Colonic mucosa (tissue), 4 donors: ENCODE measurements at regions not wholly inside any gene's neighbourhood (a gene's known extent, or its start where the extent isn't known, plus 50 kb on each side); places are given as distances from the start of the nearest gene placed in this dataset.

Source experiments
- DNase-seq: peaks from one replicate; pipeline ENCODE4 v3.0.0-alpha.2; 2020
- H3K27ac ChIP-seq: fragments of 200-600 bp; one replicate; pipeline ENCODE4 v1.8.0; 2021
- H3K27me3 ChIP-seq: fragments of 200-600 bp; one replicate; pipeline ENCODE4 v1.8.0; 2021
- H3K36me3 ChIP-seq: fragments of 200-600 bp; one replicate; pipeline ENCODE4 v1.8.0; 2021
- H3K4me1 ChIP-seq: fragments of 200-600 bp; one replicate; pipeline ENCODE4 v1.8.0; 2021; ENCODE audit warnings: mild to moderate bottlenecking
- H3K4me3 ChIP-seq: fragments of 200-600 bp; one replicate; pipeline ENCODE4 v1.8.0; 2021
- H3K9ac ChIP-seq, 2 donors: one replicate each; pipeline ENCODE4 v1.7.0; 2013; ENCODE audit warnings: control low read depth in 2 of 2, low read depth in 2 of 2, low read length in 2 of 2
- H3K9me3 ChIP-seq: fragments of 200-600 bp; one replicate; pipeline ENCODE4 v1.8.0; 2021
- intact Hi-C: fragments of 100-400 bp; cut with DNase I; formaldehyde crosslinking; loops from one replicate; pipeline ENCODE4 v1.14.1; 2022
- TF ChIP-seq, protein P1 (sequence below): fragments of 200-600 bp; IDR thresholded peaks from one replicate; pipeline ENCODE4 v1.8.0; 2022; ENCODE audit warnings: antibody characterized with exemption, mild to moderate bottlenecking
- donor health status: healthy.
- donor health status: DM: no; HTN: no; CAD: no.
- donor health status: DM: no; HTN: no; CAD: no.

DNA sequence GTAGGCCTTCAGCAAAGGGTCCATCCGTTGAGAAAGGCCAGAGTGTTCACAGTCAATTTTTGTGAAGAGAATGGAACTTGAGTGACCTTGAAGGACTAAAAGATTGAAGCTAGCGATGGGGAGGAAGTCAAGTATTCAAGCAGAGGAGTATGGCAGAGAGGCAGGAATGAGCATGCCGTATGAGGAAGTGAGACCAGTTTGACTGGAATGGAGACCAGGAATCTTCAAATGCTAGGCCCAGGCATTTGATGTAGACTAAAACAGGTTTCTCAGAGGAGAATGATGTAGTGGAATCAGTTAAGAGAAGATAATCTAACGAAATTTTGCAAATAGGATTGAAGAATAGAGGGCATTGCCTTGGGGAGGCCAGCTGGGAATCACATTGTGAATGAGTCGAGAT, 90.4 kb upstream of the SEMA6A start:
- intact Hi-C loops: no loop called here
- Histone ChIP-seq H3K4me3 (no peak overlapping the region), H3K27ac (no peak overlapping the region)

DNA sequence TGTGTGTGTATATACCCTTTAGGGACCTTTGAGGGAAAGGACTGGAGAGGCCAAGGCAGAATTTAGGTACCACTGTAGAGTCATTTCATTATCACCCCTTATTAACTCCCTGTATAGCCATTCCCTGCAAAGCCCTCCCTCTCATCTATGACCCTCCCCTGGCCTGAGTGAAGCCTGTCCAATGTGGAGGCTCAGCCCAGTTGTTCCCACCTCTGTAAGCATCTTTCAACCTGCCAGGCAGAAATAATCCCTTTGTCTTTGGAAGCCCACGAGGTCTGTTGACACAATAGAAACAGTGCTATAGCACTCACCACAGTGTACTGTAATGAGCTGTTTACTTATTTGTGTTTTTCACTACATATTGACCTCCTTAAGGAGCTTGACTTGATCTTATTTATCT, 88.5 kb upstream of the SEMA6A start:
- Histone ChIP-seq H3K4me1 (no peaks in the 10 kb centered on the region), H3K27ac (no peak overlapping the region), H3K9me3 (no peaks in the 10 kb centered on the region), H3K36me3 (no peaks in the 10 kb centered on the region), H3K27me3 (no peaks in the 10 kb centered on the region), H3K4me3 (no peak overlapping the region), H3K9ac (no peak overlapping the region)
- TF ChIP-seq, protein P1, sequence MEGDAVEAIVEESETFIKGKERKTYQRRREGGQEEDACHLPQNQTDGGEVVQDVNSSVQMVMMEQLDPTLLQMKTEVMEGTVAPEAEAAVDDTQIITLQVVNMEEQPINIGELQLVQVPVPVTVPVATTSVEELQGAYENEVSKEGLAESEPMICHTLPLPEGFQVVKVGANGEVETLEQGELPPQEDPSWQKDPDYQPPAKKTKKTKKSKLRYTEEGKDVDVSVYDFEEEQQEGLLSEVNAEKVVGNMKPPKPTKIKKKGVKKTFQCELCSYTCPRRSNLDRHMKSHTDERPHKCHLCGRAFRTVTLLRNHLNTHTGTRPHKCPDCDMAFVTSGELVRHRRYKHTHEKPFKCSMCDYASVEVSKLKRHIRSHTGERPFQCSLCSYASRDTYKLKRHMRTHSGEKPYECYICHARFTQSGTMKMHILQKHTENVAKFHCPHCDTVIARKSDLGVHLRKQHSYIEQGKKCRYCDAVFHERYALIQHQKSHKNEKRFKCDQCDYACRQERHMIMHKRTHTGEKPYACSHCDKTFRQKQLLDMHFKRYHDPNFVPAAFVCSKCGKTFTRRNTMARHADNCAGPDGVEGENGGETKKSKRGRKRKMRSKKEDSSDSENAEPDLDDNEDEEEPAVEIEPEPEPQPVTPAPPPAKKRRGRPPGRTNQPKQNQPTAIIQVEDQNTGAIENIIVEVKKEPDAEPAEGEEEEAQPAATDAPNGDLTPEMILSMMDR: no peak
- no peak for DNase-seq
- intact Hi-C loops: no loop called here

More for the DNA sequence above, 90.4 kb upstream of the SEMA6A start:
- DNase-seq: no peak
- no peaks in the 10 kb centered on the region for H3K9me3 ChIP-seq
- TF ChIP-seq, protein P1: no peak
- H3K27me3 ChIP-seq: no peaks in the 10 kb centered on the region
- no peak overlapping the region for H3K9ac ChIP-seq
- H3K36me3 ChIP-seq: no peaks in the 10 kb centered on the region
- no peaks in the 10 kb centered on the region for H3K4me1 ChIP-seq

DNA sequence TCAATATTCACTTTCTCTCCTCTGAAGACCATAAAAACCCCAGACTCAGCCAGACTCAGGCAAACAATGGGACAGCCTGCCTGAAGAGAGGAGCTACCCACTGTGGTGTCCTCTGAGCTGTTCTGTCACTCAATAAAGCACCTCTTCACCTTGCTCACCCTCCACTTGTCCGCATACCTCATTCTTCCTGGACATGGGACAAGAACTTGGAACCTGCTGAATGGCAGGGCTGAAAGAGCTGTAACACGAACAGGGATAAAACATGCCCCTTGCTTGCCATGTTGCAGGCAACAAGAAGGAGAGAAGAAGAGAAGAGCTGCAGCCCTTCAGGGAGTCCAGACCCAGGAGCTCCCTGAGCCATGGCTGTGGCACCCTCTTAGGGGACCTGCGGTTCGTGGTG, 86.8 kb upstream of the SEMA6A start:
- Histone ChIP-seq H3K27ac (no peak overlapping the region), H3K9me3 (no peaks in the 10 kb centered on the region), H3K36me3 (no peaks in the 10 kb centered on the region), H3K4me3 (no peak overlapping the region), H3K4me1 (no peaks in the 10 kb centered on the region), H3K27me3 (no peaks in the 10 kb centered on the region), H3K9ac (no peak overlapping the region)
- DNase-seq: no peak
- intact Hi-C loops: no loop called here
- TF ChIP-seq, protein P1: no peak

DNA sequence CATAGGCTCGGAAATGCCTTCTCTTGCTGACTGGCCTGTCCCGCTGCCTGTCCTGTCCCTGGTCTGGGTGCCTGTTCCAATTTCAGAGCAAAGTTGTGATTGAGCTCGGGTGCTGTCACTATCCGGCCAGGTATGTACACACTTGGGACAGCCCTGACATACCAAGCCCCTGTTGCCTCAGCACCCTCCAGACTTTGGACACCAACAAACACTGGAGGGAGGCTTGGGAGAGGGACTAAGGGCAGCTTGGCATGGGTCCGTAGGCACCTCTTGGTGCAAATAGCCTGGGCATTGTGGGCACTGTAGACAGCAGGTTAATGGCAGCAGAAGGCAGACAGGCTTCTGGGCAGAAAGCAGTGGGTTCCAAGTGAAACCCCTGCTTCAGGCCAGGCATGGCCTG, 86.3 kb upstream of the SEMA6A start:
- TF ChIP-seq, protein P1: no peak
- no peaks in the 10 kb centered on the region for H3K36me3 ChIP-seq
- no peaks in the 10 kb centered on the region for H3K4me1 ChIP-seq
- no peak overlapping the region for H3K4me3 ChIP-seq
- no peak overlapping the region for H3K9ac ChIP-seq
- no peaks in the 10 kb centered on the region for H3K9me3 ChIP-seq
- H3K27me3 ChIP-seq: no peaks in the 10 kb centered on the region
- no peak overlapping the region for H3K27ac ChIP-seq
- no peak for DNase-seq
- intact Hi-C loops: no loop called here

DNA sequence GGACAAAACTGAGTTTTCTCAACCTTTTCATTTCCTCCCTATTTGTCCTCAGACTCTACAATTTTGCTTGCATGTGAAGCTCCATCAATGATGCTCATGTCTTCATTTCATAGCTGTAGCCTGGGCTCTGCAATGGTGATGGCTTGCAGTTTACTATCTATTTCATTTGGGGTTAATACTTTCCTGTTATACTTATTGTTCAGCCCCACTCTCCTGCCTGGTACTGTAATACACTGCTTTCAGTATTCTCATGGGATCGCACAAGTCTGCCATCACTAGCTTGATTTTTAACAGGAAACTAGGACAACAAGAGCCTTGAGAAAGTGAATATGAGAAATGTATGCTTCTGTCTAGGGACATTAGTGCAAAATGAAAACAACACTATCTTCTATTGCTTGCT, 84.2 kb upstream of the SEMA6A start:
- H3K9me3 ChIP-seq: no peaks in the 10 kb centered on the region
- H3K4me1 ChIP-seq: no peaks in the 10 kb centered on the region
- TF ChIP-seq, protein P1: no peak
- H3K27ac ChIP-seq: no peak overlapping the region
- no peak overlapping the region for H3K4me3 ChIP-seq
- no peaks in the 10 kb centered on the region for H3K36me3 ChIP-seq
- H3K27me3 ChIP-seq: no peaks in the 10 kb centered on the region
- intact Hi-C loops: no loop called here
- no peak for DNase-seq
- H3K9ac ChIP-seq: no peak overlapping the region

DNA sequence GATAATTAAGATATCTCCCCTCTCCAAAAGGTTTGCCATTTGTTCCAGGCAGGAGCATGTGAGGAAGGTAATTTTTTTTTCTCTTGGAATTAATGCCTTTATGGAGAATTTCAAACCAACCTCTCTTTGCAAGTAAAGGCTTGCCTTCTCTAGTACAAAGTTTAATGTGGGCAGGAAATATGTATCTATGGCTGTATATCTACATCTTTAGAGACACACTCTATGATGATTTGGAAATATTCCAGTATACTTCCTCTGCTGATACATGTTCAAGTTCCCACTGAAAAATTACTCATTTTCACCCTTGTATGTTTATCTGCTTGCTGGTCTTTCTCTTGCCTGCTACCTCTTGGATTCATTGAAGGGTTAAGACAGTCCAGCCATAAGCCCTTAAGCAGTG, 83.5 kb upstream of the SEMA6A start:
- H3K4me1 ChIP-seq: no peaks in the 10 kb centered on the region
- no peak overlapping the region for H3K27ac ChIP-seq
- no peak overlapping the region for H3K9ac ChIP-seq
- no peaks in the 10 kb centered on the region for H3K36me3 ChIP-seq
- H3K4me3 ChIP-seq: no peak overlapping the region
- no peaks in the 10 kb centered on the region for H3K27me3 ChIP-seq
- TF ChIP-seq, protein P1: no peak
- no peaks in the 10 kb centered on the region for H3K9me3 ChIP-seq
- intact Hi-C loops: no loop called here
- no peak for DNase-seq
